T-helper 22 cell (primary cell): ENCODE measurements at regions not wholly inside any gene's neighbourhood (a gene's known extent, or its start where the extent isn't known, plus 50 kb on each side); places are given as distances from the start of the nearest gene placed in this dataset.
"Not testable (repeated sequence)": the region's sequence is repeated elsewhere in the genome, so short reads cannot be mapped to it uniquely, and the experiment has no call there.

Source experiments
- DNase-seq: peaks from one replicate; pipeline ENCODE4 v3.0.0-alpha.2; 2020; ENCODE audit warnings: low read depth

DNA sequence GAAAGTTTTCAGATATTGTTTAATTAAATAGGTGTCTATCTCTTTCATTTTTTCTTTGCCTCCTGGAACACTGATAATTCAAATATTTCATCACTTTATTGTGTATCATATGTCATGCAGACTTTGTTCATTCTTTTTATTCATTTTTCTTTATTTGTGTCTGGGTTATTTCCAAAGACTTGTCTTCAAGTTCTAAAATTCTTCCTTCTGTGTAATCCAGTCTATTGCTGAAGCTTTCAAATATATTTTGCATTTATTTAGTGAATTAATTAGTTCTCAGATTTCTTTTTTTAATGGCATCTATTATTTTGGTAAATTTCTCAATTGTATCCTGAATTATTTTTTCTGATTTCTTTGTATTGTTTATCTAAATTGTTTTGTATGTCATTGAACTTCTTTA, 70.1 kb downstream of the ZNF330 start:
- DNase-seq, result no peak

DNA sequence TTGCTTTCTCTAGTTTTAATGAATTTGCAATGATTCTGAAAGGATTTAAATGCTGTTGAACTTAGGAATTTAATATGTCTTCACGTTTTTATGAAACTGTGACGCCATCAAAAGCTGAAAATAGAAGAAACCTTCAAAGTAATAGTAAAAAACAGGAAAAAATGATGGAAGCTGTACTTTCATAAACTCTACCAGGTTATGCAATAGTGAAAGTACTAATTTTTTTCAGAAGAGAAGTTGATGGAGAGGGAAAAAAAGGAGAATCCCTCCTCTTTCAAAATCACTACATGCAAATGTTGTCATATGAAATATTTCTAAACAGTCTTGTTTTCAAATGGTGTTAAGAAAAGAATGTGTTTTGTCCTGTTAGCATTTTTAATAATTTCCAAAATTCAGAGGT, 73.6 kb downstream of the ZNF330 start:
- DNase-seq, result no peak

DNA sequence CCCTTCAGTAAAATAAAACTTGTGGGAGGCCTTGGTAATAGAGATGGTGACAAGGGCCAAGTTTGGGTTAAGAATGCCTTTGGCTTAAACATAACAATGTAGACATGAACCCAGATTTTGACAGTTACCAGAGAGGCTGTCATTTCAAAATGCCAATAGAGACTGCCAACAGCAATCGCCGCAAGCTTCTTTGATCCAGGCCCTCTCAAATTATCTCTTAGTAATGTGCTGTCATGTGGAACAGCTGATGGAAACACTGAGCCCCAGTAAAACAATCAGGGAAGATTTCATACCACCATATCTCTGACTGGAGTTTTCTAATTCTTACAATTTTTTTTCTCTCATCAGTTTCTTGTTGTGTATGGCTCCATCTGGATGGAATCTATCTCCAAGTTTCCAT, 80.5 kb downstream of the ZNF330 start:
- DNase-seq, result no peak

DNA sequence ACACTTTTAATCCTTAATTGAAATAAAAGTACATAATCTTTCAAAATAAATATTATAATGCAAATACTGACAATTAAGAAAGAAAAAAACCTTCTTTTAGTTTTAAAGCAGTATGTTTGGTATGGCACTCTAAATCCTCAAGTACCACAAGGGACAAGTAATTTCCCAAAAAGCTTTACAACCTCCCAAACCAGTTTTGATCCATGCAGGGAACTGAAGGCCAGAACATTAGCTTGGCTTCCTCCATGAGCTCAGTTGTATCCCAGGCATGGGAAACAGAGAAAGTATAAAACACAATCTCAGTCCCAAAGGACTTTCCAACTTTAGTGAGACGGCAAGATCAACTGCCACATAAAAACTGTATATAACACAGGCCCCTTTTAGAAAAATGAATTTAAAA, 82.2 kb downstream of the ZNF330 start:
- DNase-seq, result no peak

DNA sequence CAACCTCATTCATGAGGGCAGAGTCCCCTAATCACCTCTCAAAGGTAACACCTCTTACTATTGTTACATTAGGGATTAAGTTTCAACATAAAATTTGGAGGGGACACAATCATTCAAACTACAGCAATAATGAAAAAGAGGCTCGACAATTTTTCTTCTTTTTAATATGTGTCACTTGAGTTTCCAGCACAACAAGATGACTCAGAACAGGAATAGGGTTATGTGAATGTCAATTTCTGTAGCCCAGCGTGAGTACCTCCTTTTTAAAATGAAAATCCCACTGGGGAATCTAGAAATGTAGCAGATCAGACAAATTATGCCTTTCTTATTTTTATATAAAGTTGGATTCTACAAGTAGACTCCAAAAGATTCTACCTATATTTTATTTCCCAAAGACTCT, 83.7 kb downstream of the ZNF330 start:
- no peak for DNase-seq

DNA sequence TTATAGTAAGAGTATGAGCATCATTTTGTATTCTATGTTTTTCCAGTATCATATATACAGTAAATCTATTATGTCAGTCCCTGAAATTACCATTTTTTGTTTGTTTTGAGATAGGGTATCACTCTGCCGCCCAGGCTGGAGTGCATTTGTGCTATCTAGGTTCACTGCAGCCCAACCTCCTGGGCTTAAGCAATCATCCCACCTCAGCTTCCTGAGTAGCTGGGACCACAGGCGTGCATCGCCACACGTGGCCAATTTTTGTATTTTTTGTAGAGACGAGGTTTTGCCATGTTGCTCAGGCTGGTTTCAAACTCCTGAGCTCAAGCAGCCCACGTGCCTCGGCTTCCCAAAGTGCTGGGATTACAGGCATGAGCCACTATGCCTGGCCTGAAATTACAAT, 85.6 kb downstream of the ZNF330 start:
- DNase-seq, result no peak

DNA sequence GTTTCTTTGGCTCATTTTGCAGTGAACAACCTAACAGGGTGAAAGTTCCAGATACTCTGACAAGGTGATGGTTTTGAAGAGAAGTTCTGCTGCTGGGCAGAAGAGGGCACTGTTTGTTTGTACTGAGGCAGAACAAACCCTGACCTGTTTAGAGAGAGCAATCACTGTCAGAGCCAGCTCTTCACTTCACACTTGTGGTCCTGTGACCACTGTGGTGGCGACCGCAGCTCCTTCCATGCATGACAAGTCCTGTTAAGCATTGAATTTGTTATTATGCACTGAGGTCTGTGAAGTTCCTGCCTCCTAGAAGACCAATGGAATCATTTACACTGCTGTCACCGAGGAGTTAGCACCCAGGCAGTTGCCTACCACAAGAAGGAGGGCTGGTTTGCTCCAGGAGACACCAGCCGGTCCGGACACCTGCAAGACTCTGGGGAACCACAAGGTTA, 86.6 kb downstream of the ZNF330 start:
- DNase-seq, result peak; percentile 18

DNA sequence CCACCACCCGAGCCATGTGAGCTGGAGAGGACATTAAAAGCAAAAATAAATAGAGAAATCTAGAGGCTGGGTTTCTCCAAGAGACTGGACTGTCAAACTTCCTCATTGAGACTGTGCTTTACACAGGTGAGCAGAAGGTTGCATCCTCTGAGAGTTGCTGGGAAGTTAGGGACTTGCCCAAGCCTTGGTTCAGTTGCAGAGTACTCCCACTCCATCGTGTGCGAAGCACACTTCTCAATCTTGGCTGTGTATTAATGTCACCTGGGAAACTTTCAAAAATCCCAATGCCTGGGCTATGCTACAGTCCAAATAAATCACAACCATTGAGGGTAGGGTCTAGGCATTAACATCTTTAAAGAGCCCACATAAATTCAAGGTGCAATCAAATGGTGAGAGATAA, 89.2 kb downstream of the ZNF330 start:
- no peak for DNase-seq

DNA sequence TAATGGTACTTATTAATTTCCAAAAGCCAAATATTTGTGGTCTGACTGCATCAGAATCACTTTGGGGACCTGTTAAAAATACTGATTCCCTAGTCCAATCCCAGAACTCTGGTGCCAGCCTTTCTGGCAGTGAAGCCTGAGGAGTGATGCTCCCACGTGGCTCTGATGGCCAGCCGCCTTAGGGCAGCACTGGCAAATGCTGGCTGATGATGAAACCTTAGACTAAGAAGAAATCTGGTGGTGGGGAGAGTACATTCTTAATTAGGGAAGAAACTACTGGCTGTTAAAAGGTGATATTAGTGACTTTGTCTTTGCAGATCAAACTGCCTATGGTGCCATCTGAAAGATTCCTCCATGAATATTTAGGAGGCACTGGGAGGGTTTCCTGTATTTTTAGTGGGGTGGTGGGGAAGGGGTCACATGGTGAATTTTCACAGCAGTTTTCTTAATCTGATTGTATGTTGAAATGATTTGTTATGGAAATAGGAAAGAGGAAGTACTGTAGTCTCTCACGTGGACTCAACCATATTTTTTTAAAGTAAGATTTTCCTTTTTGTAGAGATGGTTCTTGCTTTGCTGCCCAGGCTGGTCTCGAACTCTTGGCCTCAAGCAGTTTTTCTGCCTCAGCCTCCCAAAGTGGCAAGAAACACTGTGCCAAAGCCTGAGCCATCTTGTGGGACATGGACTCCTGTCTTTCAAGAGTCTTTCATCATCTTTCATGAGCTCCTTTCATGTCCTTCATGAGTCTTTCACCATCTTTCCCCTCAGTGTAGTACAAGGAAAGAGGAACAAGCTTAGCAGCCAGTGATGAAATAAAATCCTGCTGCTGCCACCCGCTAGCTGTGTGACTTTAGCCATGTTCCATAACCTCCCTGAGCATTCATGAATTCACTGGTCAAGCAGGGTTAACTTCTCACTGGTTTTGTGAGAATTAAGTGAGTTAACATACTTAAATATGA, 90.8 kb downstream of the ZNF330 start:
- no peak for DNase-seq

DNA sequence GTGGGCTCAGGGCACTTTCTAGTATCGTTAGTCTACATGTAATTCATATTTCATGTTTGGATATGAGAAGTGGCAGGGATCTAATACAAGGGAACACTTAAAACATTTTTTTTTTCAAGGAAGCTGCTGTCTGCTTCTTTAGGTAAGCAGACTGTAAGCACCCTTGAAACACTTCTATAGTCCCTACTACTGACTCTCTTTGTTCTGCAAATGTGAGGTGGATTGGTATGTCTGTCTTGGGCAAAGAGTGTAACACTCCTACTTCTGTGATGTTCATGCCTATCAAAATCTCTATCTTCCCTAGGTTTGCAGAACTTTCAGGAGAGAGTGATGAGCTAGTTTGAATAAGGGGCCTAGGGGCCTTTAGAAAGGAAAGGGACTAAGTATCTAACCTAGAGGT, 93.9 kb downstream of the ZNF330 start:
- DNase-seq, result no peak

DNA sequence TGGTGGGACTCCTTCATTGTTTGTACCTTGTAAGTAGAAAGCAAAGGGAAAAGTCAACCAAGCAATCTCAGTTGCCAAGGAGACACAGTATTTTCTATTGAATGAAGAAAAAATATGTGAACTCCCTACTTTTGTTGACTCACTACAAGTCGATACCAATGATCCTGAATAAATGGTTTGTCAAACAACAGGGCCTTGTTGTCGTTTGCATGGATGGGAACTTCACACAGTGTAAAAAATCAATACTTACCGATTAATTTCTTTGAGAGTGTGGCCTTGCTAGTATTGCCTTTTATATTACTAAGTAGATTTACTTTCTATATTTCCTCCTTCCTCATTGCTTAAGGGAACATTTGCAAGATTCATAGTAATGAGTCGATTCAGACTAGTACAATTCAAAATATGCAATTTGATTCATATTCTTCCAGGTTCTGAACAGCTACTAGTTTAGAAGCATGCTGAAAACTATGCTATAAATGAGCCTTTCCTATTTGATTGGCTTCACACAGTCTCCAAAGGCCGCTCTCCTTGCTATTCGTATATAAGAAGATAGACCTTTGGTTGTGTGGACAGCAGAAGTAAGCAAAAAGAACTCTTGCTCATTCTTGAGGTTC, 108.0 kb downstream of the ZNF330 start:
- no peak for DNase-seq

DNA sequence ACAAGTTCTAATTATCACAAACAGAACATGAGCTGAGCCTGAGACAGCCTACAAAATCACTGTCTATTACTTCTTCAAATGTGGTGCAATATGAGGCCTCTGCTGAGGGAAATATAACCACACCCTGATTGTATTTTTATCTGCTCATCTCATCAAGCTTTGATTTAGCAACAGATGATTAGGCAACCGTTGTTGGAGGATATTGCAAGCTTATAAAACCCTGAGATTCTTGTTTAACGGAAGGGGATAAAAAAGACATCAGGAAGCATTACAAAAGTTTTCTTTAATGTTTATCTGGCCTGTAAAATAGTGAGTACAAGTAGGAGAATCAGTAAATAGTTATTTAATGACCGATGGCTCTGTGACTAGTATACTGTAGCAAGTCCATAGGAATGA, 108.5 kb downstream of the ZNF330 start:
- no peak for DNase-seq

DNA sequence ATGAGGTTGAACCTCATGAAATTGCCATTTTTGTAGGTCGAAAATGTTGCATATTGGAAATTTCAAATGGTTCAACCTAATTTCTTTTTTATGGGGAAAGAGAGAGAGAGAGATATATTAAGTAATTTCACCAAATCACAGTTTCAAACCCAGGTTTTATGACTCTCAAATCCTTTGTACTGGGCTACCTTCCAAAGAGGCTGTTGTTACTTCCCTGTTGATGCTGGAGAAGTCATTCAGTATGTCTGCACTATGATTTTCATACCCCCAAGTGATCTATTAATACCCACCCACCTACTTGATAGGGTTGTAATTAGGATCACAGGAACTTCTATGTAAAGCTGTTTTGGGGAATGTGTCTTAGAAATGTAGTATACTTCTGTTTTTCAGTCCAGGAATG, 109.9 kb downstream of the ZNF330 start:
- DNase-seq, result no peak

DNA sequence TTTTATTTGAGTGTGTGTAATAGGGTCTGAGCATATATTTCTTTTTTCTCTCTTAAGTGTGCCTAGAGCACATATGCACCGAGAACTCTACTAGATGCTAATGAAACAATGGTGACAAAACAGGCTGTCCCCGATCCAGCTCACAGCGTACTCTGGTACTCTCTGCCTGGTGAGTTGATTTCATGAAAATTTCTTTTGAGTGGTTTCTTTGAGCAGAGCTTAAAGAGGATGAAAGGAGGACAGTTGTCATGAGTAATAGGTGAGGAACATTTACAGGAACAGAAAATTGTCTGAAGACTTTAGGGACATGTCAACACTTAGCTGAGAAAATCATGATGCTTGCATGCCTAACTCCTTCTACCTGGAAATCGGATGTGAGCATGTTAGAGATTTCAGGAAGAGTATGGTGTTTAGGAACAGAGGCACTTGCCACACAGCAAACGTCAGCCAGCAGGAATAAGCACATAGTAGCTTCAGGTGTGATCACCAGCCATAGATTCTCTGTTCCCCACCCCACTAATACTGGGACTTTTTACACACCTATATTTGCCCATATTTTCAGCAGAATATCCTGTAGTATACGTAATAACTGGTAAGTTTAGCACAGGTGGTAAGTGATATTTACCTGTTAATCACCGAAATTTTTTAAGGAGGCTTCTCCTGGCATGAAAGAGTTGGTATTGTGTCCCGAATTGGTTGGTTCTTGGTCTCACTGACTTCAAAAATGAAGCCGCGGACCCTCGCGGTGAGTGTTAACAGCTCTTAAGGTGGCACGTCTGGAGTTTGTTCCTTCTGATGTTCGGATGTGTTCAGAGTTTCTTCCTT, 111.1 kb downstream of the ZNF330 start:
- DNase-seq, result no peak

DNA sequence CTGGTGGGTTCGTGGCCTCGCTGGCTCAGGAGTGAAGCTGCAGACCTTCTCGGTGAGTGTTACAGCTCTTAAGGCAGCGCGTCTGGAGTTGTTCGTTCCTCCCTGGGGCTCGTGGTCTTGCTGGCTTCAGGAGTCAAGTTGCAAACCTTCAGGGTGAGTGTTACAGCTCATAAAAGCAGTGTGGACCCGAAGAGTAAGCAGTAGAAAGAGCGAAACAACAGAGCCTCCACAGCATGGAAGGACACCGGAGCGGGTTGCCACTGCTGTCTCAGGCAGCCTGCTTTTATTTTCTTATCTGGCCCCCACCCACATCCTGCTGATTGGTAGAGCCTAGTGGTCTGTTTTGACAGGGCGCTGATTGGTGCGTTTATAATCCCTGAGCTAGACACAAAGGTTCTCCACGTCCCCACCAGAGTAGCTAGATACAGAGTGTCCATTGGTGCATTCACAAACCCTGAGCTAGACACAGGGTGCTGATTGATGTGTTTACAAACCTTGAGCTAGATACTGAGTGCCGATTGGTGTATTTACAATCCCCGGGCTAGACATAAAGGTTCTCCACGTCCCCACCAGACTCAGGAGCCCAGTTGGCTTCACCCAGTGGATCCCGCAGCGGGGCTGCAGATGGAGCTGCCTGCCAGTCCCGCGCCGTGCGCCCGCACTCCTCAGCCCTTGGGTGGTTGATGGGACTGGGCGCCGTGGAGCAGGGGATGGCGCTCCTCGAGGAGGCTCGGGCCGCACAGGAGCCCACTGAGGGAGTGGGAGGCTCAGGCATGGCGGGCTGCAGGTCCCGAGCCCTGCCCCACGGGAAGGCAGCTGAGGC, 111.9 kb downstream of the ZNF330 start:
- DNase-seq, result not testable (repeated sequence)

DNA sequence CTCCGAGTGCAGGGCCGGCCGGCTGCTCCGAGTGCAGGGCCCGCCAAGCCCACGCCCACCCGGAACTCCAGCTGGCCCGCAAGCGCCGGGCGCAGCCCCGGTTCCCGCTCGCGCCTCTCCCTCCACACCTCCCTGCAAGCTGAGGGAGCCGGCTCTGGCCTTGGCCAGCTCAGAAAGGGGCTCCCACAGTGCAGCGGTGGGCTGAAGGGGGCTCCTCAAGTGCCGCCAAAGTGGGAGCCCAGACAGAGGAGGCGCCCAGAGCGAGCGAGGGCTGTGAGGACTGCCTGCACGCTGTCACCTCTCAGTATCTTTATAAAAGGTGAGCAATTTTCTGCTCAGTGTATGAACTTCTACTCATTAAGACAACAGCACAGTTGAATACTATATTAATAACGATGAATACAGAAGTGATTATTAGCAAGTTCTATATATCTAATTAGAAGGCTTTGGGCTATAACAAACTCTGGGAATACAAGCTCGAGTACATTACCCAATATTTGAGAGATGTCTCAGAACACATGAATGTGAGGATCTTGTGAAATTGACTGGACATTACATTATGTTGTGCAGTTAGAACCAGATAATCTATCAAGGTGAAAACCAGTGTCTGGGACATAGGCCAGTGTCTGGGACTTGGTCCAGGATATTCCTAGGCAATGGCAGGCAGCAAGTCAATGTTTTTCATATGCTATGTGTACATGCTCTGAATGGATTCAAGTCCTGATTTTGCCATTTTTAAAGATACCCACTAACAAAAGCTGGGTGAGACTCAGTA, 112.9 kb downstream of the ZNF330 start:
- DNase-seq, result not testable (repeated sequence)

DNA sequence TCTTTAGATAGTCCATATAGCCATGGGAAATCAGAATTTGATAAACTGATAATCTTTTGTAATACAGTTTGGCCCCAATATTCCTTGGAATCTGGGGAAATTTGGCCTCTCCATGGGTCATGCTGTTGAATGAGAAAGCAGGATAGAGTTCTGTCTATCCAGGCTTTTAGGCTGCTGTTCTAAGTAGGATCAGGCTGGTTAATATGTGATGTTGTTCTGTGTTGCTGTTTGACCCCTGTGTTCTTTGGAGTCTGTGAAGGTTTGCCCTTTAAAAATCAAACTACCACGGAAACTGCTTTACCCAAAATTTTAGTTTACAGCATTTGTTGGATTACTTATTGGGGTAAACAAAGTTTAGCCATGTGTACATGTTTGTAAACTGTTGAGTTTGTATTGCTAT, 114.5 kb downstream of the ZNF330 start:
- DNase-seq, result no peak

DNA sequence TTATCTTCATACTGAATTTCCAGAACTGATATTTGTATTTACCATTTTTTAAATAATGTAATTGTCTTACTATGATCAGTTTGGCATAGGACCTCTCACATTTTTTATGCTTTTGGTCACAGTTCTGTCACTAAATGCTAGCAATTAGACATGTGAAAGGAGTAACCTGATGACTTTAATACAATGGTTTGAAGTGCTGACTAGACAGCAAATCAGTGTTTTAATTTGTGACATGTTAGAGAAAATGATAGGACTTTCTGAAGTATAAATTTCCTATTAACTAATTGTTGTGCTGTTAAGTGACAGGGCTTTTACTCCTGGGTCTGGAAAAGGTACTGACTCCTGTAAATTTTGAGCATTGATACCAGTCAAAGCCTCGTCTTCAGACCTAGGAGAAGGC, 117.5 kb downstream of the ZNF330 start:
- DNase-seq, result no peak

DNA sequence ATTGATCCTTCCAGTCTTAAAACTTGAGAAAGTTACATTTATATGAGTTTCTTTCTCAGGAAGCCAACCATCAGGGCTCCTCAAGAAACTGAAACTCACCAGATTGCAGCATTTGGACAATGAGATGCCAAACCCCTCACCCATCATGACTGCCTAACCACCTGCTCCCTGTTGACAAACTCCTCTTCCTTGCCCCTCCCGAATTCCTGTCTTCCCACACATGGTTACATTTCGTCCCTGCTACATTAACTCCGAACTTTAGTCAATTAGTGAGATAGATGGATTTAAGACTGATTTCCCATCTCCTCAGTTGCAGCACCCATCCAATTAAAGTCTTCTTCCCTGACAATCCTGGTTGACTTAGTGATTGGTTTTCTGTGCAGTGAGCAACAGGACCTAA, 118.7 kb downstream of the ZNF330 start:
- DNase-seq, result no peak

DNA sequence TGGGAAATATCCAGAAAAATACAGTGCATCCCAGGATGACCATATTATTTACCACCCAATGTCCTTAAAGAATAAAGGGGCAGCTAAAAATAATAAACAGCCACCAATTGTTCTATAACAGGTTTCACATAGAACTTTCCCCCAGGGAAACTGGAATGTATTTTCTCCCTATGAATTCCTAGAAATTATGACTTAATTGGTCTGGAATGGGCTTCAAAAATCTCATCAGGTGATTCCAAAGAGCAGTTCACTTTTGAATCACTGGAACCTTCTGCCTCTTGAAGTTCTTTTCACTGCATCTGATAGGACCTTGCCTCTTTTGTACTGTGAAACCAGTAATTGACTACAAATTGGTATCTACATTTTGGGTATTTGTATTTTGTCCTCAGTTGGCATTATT, 119.3 kb downstream of the ZNF330 start:
- DNase-seq, result no peak

DNA sequence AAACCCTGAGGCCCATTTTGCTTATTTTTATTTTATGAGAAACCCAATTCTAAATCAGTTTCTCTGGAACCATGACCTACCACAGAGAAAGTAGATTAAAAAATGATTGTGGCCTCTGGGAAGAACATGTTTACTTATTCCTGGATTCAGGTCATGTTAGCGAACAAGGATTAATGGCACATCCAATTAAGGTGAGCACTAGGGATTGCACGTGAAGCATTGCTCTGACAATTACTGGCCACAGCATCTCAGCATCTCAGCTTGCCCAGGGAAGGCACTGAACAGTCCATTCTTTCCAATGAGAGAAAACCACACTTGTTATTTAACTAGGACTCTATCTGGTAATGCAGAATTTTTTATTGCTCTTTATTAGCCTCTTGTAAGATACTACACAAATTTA, 119.8 kb downstream of the ZNF330 start:
- no peak for DNase-seq
